Fibroblast of lung (primary cell): ENCODE measurements at regions not wholly inside any gene's neighbourhood (a gene's known extent, or its start where the extent isn't known, plus 50 kb on each side); places are given as distances from the start of the nearest gene placed in this dataset.
A peak's percentile ranks its signal among the peaks of the same experiment; 100 is the strongest.

Source experiments
- DNase-seq, 2 donors: peaks; one replicate each; pipeline versions ENCODE4 v3.0.0 to v3.0.0-alpha.2; 2010; ENCODE audit warnings: low read depth in 2 of 2
- H2AFZ ChIP-seq: 2 replicates; pipeline ENCODE4 v1.5.1; 2012; ENCODE audit warnings: low read length, control low read depth, inconsistent platforms
- H3K27ac ChIP-seq: 2 replicates; pipeline ENCODE4 v1.5.1; 2011; ENCODE audit warnings: low read length, control low read depth; ENCODE audit not compliant: insufficient read depth
- H3K27me3 ChIP-seq: 2 replicates; pipeline ENCODE4 v1.5.1; 2011; ENCODE audit warnings: mild to moderate bottlenecking, low read length; ENCODE audit not compliant: control insufficient read depth, insufficient read depth
- H3K36me3 ChIP-seq: 2 replicates; pipeline ENCODE4 v1.5.1; 2011; ENCODE audit warnings: low read length; ENCODE audit not compliant: control insufficient read depth, insufficient read depth
- H3K4me1 ChIP-seq: 2 replicates; pipeline ENCODE4 v1.5.1; 2011; ENCODE audit warnings: low read length; ENCODE audit not compliant: control insufficient read depth, insufficient read depth; ENCODE audit errors: extremely low read depth
- H3K4me2 ChIP-seq: 2 replicates; pipeline ENCODE4 v1.5.1; 2011; ENCODE audit warnings: low read length, control low read depth; ENCODE audit not compliant: insufficient read depth; ENCODE audit errors: extremely low read depth
- H3K4me3 ChIP-seq, 4 experiments: fragments of 200-600 bp in 1 of 4; sonication (generic) in 1 of 4; replicated peaks in 1 of 4; 2 replicates each; pipeline ENCODE4 v1.5.1; 2011 to 2016; ENCODE audit warnings: low read length in 4 of 4, low read depth in 3 of 4, mild to moderate bottlenecking in 3 of 4, control low read depth in 2 of 4, inconsistent platforms in 1 of 4, mixed read lengths in 1 of 4; ENCODE audit not compliant: insufficient read depth in 1 of 4; ENCODE audit errors: control extremely low read depth in 1 of 4
- H3K79me2 ChIP-seq: 2 replicates; pipeline ENCODE4 v1.5.1; 2012; ENCODE audit warnings: mild to moderate bottlenecking, low read length, inconsistent platforms; ENCODE audit not compliant: control insufficient read depth, insufficient read depth
- H3K9ac ChIP-seq: 2 replicates; pipeline ENCODE4 v1.5.1; 2011; ENCODE audit warnings: mild to moderate bottlenecking, low read length, control low read depth; ENCODE audit not compliant: insufficient read depth
- H3K9me3 ChIP-seq: 2 replicates; pipeline ENCODE4 v1.5.1; 2012; ENCODE audit warnings: low read depth, low read length; ENCODE audit not compliant: control insufficient read depth, insufficient read depth
- H4K20me1 ChIP-seq: 2 replicates; pipeline ENCODE4 v1.5.1; 2011; ENCODE audit warnings: low read length; ENCODE audit not compliant: control insufficient read depth, insufficient read depth; ENCODE audit errors: extremely low read depth
- EZH2 ChIP-seq: IDR thresholded peaks from 2 replicates; pipeline ENCODE4 v1.5.1; 2012; ENCODE audit warnings: low read length, control low read depth, mild to moderate bottlenecking; ENCODE audit errors: missing control alignments
- TF ChIP-seq, protein P1 (sequence below), 2 donors: IDR thresholded peaks in 1 of 2; conservative IDR thresholded peaks in 1 of 2; 1 replicate in 1 of 2; 2 replicates in 1 of 2; pipeline ENCODE4 v1.5.1; 2011 to 2012; ENCODE audit warnings: low read length in 2 of 2, control low read depth in 1 of 2, inconsistent platforms in 1 of 2, low read depth in 1 of 2, mild to moderate bottlenecking in 1 of 2

DNA sequence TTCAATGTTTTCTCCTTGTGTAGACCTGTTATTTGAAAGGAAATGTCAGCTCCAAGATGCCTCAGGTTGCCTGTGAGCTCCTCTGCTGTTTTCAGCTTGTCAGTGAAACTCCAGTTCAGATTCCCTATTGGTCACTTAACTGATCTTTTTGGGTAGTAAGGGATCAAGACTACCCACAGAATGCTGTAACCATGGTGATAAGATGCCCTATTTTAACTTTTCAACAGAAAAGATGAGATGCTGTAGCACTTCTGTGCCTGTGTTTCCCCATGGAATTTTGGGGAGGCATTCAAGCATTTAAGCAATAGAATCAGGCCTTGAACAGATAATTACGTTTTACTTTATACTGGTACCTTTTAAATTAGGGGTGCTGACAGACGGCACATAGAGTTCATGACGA, 106.6 kb upstream of the H2AZ1 start:
- Histone ChIP-seq H4K20me1 (no peaks in the 10 kb centered on the region), H2AFZ (no peak overlapping the region), H3K27me3 (no peaks in the 10 kb centered on the region), H3K4me2 (no peak overlapping the region), H3K9me3 (no peaks in the 10 kb centered on the region), H3K4me3 (no peak overlapping the region), H3K36me3 (no peaks in the 10 kb centered on the region), H3K4me1 (no peaks in the 10 kb centered on the region), H3K27ac (no peak overlapping the region), H3K9ac (no peak overlapping the region), H3K79me2 (no peaks in the 10 kb centered on the region)
- TF ChIP-seq, protein P1, sequence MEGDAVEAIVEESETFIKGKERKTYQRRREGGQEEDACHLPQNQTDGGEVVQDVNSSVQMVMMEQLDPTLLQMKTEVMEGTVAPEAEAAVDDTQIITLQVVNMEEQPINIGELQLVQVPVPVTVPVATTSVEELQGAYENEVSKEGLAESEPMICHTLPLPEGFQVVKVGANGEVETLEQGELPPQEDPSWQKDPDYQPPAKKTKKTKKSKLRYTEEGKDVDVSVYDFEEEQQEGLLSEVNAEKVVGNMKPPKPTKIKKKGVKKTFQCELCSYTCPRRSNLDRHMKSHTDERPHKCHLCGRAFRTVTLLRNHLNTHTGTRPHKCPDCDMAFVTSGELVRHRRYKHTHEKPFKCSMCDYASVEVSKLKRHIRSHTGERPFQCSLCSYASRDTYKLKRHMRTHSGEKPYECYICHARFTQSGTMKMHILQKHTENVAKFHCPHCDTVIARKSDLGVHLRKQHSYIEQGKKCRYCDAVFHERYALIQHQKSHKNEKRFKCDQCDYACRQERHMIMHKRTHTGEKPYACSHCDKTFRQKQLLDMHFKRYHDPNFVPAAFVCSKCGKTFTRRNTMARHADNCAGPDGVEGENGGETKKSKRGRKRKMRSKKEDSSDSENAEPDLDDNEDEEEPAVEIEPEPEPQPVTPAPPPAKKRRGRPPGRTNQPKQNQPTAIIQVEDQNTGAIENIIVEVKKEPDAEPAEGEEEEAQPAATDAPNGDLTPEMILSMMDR (conservative IDR thresholded peaks at IDR 0.05 in 1 of 2, IDR thresholded peaks at IDR 0.05 in 1 of 2; ENCODE audit: low read depth in 1 of 2, low read length in 2 of 2): no peak
- no peak for TF ChIP-seq EZH2
- DNase-seq: no peak

DNA sequence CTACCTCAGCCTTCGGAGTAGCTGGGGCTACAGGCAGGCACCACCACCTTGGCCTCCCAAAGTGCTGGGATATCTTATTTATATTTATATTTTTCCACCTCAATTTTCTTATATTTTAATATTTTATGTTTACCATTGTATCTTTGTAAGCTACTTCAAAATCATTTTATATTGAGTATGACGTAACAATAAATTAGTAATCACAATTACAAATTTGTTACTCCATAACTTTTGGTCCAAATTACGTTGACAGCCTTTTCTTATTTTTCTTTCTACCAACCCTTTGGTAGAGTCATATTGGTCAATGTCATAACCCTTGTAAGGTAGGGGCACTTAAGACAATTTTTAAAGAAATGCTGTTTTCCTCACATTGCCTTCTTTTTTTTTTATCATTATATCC, 104.0 kb upstream of the H2AZ1 start:
- Histone ChIP-seq H3K4me3 (no peak overlapping the region), H3K79me2 (no peaks in the 10 kb centered on the region), H3K4me2 (no peak overlapping the region), H3K9ac (no peak overlapping the region), H2AFZ (no peak overlapping the region), H3K4me1 (no peaks in the 10 kb centered on the region), H3K9me3 (no peaks in the 10 kb centered on the region), H4K20me1 (no peaks in the 10 kb centered on the region), H3K27ac (no peak overlapping the region), H3K27me3 (no peaks in the 10 kb centered on the region), H3K36me3 (no peaks in the 10 kb centered on the region)
- no peak for DNase-seq
- no peak for TF ChIP-seq EZH2
- TF ChIP-seq, protein P1 (conservative IDR thresholded peaks at IDR 0.05 in 1 of 2, IDR thresholded peaks at IDR 0.05 in 1 of 2; ENCODE audit: low read depth in 1 of 2, low read length in 2 of 2): no peak

DNA sequence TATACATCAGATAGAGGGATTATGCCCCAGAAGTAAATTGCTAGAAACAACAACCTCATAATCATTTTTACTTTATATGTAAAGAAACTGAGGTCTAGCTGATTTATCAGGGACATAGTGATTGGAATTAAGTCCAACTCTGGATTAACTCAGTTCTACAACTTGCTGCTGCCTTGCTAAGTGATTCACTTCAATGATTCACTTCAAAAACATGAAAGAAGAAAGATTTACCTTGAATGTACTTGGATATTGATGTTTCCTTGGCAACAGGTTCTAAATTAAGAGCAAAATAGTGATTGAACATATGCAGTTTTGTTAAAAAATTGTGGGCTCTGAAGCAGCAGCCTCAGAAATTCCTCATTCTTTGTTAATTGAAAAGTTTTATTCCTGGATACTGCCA, 99.8 kb upstream of the H2AZ1 start:
- no peak overlapping the region for H3K4me3 ChIP-seq
- peak in 1 of 2 donors; percentile 25 for DNase-seq
- H3K4me1 ChIP-seq: no peaks in the 10 kb centered on the region
- no peak overlapping the region for H3K27ac ChIP-seq
- no peaks in the 10 kb centered on the region for H3K36me3 ChIP-seq
- no peaks in the 10 kb centered on the region for H3K79me2 ChIP-seq
- H4K20me1 ChIP-seq: no peaks in the 10 kb centered on the region
- no peak overlapping the region for H3K4me2 ChIP-seq
- no peak overlapping the region for H2AFZ ChIP-seq
- no peaks in the 10 kb centered on the region for H3K27me3 ChIP-seq
- H3K9ac ChIP-seq: no peak overlapping the region
- H3K9me3 ChIP-seq: no peaks in the 10 kb centered on the region
- TF ChIP-seq EZH2: no peak
- TF ChIP-seq, protein P1 (conservative IDR thresholded peaks at IDR 0.05 in 1 of 2, IDR thresholded peaks at IDR 0.05 in 1 of 2; ENCODE audit: low read depth in 1 of 2, low read length in 2 of 2): no peak
